Erythroblast (primary cell): ENCODE measurements at regions not wholly inside any gene's neighbourhood (a gene's known extent, or its start where the extent isn't known, plus 50 kb on each side); places are given as distances from the start of the nearest gene placed in this dataset.
"Not testable (repeated sequence)": the region's sequence is repeated elsewhere in the genome, so short reads cannot be mapped to it uniquely, and the experiment has no call there.

ENCODE experiments used
- GATA1 ChIP-seq: IDR thresholded peaks from 2 replicates; pipeline ENCODE4 v1.6.1; 2011; ENCODE audit warnings: low read depth, mild to moderate bottlenecking, control low read depth, low read length, moderate library complexity
- POLR2A ChIP-seq: IDR thresholded peaks from 2 replicates; pipeline ENCODE4 v1.6.1; 2011; ENCODE audit warnings: mild to moderate bottlenecking, low read length

- TF ChIP-seq POLR2A, GATA1: not testable (repeated sequence)
These were observed 269.9 kb upstream of the PLPP4 start for GRCh38 chr10:120187168-120187567.
